GM21360 (cell line): ENCODE measurements at regions not wholly inside any gene's neighbourhood (a gene's known extent, or its start where the extent isn't known, plus 50 kb on each side); places are given as distances from the start of the nearest gene placed in this dataset.

Source experiments
- ATAC-seq: cut with Tn5 transposase; IDR thresholded peaks from one replicate; pipeline ENCODE4 v1.9.1; 2021; ENCODE audit warnings: mild to moderate bottlenecking, moderate library complexity; ENCODE audit not compliant: unreplicated experiment

- no peak for ATAC-seq
Measured at GRCh38 chrX:45714866-45715265, 514.2 kb upstream of the DIPK2B start.

GRCh38 chrX:45712067-45712466, 511.4 kb upstream of the DIPK2B start:
- no peak for ATAC-seq

GRCh38 chrX:45711231-45711630, 510.6 kb upstream of the DIPK2B start:
- no peak for ATAC-seq

GRCh38 chrX:45710081-45710801, 509.6 kb upstream of the DIPK2B start:
- ATAC-seq = peak; percentile 91

- no peak for ATAC-seq
Measured at GRCh38 chrX:45709381-45709780, 508.7 kb upstream of the DIPK2B start.

- no peak for ATAC-seq
Measured at GRCh38 chrX:45699158-45699557, 498.5 kb upstream of the DIPK2B start.

- ATAC-seq = no peak
Measured at GRCh38 chrX:45697591-45697990, 496.9 kb upstream of the DIPK2B start.

GRCh38 chrX:45696736-45697135, 496.1 kb upstream of the DIPK2B start:
- no peak for ATAC-seq

GRCh38 chrX:45689971-45690370, 489.3 kb upstream of the DIPK2B start:
- no peak for ATAC-seq

- no peak for ATAC-seq
Measured at GRCh38 chrX:45683914-45684313, 483.2 kb upstream of the DIPK2B start.

- no peak for ATAC-seq
Measured at GRCh38 chrX:45681891-45682290, 481.2 kb upstream of the DIPK2B start.

- no peak for ATAC-seq
Measured at GRCh38 chrX:45669715-45670340, 469.2 kb upstream of the DIPK2B start.

- ATAC-seq = no peak
Measured at GRCh38 chrX:45668686-45669443, 468.2 kb upstream of the DIPK2B start.

GRCh38 chrX:45667666-45668065, 467.0 kb upstream of the DIPK2B start:
- ATAC-seq = no peak

- ATAC-seq = no peak
Measured at GRCh38 chrX:45664727-45665290, 464.1 kb upstream of the DIPK2B start.

- ATAC-seq = no peak
Measured at GRCh38 chrX:45660477-45660876, 459.8 kb upstream of the DIPK2B start.

GRCh38 chrX:45633419-45633818, 432.7 kb upstream of the DIPK2B start:
- no peak for ATAC-seq

- no peak for ATAC-seq
Measured at GRCh38 chrX:45632506-45632905, 431.8 kb upstream of the DIPK2B start.

- no peak for ATAC-seq
Measured at GRCh38 chrX:45630078-45630477, 429.4 kb upstream of the DIPK2B start.

GRCh38 chrX:45628041-45628440, 427.4 kb upstream of the DIPK2B start:
- no peak for ATAC-seq

- no peak for ATAC-seq
Measured at GRCh38 chrX:45623266-45623665, 422.6 kb upstream of the DIPK2B start.

GRCh38 chrX:45622538-45622937, 421.9 kb upstream of the DIPK2B start:
- ATAC-seq = no peak
